Type B pancreatic cell (in vitro differentiated cells): ENCODE measurements at regions not wholly inside any gene's neighbourhood (a gene's known extent, or its start where the extent isn't known, plus 50 kb on each side); places are given as distances from the start of the nearest gene placed in this dataset.

Experiments
- DNase-seq: peaks from one replicate; pipeline ENCODE4 v3.0.0; 2021; ENCODE audit warnings: mixed read lengths; ENCODE audit not compliant: unreplicated experiment; ENCODE audit errors: extremely low spot score
- H3K27ac Mint-ChIP-seq: 2 replicates; pipeline ENCODE4 v1.8.0; 2021; ENCODE audit warnings: mild to moderate bottlenecking, mixed read lengths
- H3K27me3 Mint-ChIP-seq: 2 replicates; pipeline ENCODE4 v1.8.0; 2021; ENCODE audit warnings: mixed read lengths
- H3K36me3 Mint-ChIP-seq: 2 replicates; pipeline ENCODE4 v1.8.0; 2021; ENCODE audit warnings: mixed read lengths
- H3K4me1 Mint-ChIP-seq: one replicate; pipeline ENCODE4 v1.8.0; 2021; ENCODE audit warnings: mixed read lengths; ENCODE audit not compliant: unreplicated experiment
- H3K4me3 Mint-ChIP-seq: 2 replicates; pipeline ENCODE4 v1.8.0; 2021; ENCODE audit warnings: mild to moderate bottlenecking, mixed read lengths
- H3K9me3 Mint-ChIP-seq: 2 replicates; pipeline ENCODE4 v1.8.0; 2021; ENCODE audit warnings: mixed read lengths
- TF ChIP-seq, protein P1 (sequence below): fragments of 200-600 bp; sonication (generic); conservative IDR thresholded peaks from 2 replicates; pipeline ENCODE4 v1.5.0; 2021; ENCODE audit warnings: antibody characterized with exemption, mild to moderate bottlenecking

DNA sequence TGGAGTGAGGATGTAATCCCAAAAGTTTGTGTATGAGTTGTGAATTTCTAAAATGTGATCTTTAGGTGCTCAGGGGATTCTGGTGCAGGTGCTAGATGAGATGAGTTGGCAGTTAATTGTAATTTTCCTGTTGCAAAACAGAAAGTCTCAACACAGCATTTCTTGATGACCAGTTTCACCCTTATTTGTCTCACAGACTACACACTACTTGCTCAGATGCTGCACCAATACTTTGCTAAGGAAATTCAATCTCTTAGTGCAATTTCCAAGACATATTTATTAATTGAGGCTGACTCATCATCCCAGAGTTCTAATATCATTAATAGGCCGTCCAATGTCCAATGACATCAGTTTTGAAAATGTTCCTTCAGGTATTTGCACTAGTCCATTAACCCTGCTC, 159.2 kb upstream of the SFRP2 start:
- TF ChIP-seq, protein P1, sequence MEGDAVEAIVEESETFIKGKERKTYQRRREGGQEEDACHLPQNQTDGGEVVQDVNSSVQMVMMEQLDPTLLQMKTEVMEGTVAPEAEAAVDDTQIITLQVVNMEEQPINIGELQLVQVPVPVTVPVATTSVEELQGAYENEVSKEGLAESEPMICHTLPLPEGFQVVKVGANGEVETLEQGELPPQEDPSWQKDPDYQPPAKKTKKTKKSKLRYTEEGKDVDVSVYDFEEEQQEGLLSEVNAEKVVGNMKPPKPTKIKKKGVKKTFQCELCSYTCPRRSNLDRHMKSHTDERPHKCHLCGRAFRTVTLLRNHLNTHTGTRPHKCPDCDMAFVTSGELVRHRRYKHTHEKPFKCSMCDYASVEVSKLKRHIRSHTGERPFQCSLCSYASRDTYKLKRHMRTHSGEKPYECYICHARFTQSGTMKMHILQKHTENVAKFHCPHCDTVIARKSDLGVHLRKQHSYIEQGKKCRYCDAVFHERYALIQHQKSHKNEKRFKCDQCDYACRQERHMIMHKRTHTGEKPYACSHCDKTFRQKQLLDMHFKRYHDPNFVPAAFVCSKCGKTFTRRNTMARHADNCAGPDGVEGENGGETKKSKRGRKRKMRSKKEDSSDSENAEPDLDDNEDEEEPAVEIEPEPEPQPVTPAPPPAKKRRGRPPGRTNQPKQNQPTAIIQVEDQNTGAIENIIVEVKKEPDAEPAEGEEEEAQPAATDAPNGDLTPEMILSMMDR: no peak
- no peak for DNase-seq
- Mint-ChIP-seq H3K9me3 (no peaks in the 10 kb centered on the region), H3K27me3 (no peaks in the 10 kb centered on the region), H3K4me1 (no peaks in the 10 kb centered on the region), H3K4me3 (no peak overlapping the region), H3K36me3 (no peaks in the 10 kb centered on the region), H3K27ac (no peak overlapping the region)

GRCh38 chr4:153947124-153947523, 158.2 kb upstream of the SFRP2 start:
- DNase-seq: no peak
- TF ChIP-seq, protein P1: no peak
- no peak overlapping the region for H3K4me3 Mint-ChIP-seq
- H3K27ac Mint-ChIP-seq: no peak overlapping the region
- no peaks in the 10 kb centered on the region for H3K36me3 Mint-ChIP-seq
- H3K27me3 Mint-ChIP-seq: no peaks in the 10 kb centered on the region
- H3K4me1 Mint-ChIP-seq: no peaks in the 10 kb centered on the region
- H3K9me3 Mint-ChIP-seq: no peaks in the 10 kb centered on the region

- Mint-ChIP-seq H3K27me3 (peaks cover 5% of the 10 kb centered on the region), H3K36me3 (no peaks in the 10 kb centered on the region), H3K4me1 (no peaks in the 10 kb centered on the region), H3K9me3 (no peaks in the 10 kb centered on the region), H3K27ac (no peak overlapping the region), H3K4me3 (no peak overlapping the region)
- TF ChIP-seq, protein P1: no peak
- no peak for DNase-seq
These were observed 156.8 kb upstream of the SFRP2 start for GRCh38 chr4:153945704-153946103.

DNA sequence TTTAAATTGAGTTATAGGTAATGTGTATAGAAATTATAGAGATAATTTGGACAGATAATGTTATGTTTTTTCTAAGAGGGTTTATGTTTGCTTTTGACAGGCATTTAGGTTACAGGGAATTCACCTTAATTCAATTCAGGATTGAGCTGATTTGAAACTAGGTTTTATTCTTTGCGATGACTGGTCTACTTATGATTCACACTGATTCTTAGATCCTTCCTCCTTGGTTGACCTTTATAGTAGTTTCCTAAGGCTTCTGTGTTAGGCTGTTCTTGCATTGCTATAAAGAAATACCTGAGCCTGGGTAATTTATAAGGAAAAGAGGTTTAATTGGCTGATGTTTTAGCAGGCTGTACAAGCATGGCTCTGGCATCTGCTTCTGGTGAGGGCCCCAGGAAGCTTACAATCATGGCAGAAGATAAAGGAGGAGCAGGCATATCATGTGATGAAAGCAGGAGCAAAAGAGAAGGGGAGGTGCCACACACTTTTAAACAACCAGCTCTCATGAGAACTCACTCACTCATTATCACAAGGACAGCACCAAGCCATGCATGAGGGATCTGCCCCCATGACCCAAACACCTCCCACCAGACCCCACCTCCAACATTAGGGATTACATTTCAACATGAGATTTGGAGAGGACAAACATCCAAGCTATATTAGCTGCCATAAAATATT, 155.0 kb upstream of the SFRP2 start:
- Mint-ChIP-seq H3K36me3 (no peaks in the 10 kb centered on the region), H3K27me3 (peaks cover 5% of the 10 kb centered on the region), H3K4me1 (no peaks in the 10 kb centered on the region), H3K9me3 (no peaks in the 10 kb centered on the region), H3K27ac (no peak overlapping the region), H3K4me3 (no peak overlapping the region)
- TF ChIP-seq, protein P1: no peak
- DNase-seq: no peak

- Mint-ChIP-seq H3K27me3 (peaks cover 5% of the 10 kb centered on the region), H3K9me3 (no peaks in the 10 kb centered on the region), H3K36me3 (no peaks in the 10 kb centered on the region), H3K4me1 (no peaks in the 10 kb centered on the region), H3K27ac (no peak overlapping the region), H3K4me3 (no peak overlapping the region)
- TF ChIP-seq, protein P1: no peak
- no peak for DNase-seq
These were observed 152.0 kb upstream of the SFRP2 start for GRCh38 chr4:153940916-153941315.

DNA sequence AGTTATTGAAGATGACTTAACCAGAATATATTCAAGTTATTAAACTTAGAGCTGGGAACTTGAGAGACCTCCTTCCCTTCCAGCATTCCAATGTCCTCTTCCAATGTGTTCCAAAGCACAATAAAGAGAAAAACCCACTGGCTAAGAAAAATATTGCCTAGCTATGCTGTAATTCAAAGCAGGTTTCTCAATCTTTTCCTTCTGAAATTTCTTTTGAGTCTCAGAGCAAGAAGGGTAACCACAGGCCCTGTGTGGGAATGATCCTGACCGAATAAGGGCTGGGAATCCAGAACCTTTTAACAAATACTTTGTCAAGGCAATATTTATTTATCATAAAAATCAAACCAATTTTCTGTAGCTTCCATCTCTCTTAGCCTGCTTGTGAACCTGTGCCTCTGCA, 150.7 kb upstream of the SFRP2 start:
- Mint-ChIP-seq H3K27ac (no peak overlapping the region), H3K4me1 (peaks cover 1% of the 10 kb centered on the region), H3K36me3 (no peaks in the 10 kb centered on the region), H3K27me3 (peaks cover 5% of the 10 kb centered on the region), H3K9me3 (no peaks in the 10 kb centered on the region), H3K4me3 (no peak overlapping the region)
- TF ChIP-seq, protein P1: no peak
- no peak for DNase-seq
